Activated CD4-positive, alpha-beta T cell treated with anti-CD3 and anti-CD28 coated beads for 48 hours (primary cell): ENCODE measurements at regions not wholly inside any gene's neighbourhood (a gene's known extent, or its start where the extent isn't known, plus 50 kb on each side); places are given as distances from the start of the nearest gene placed in this dataset.

ENCODE experiments used
- DNase-seq: peaks from one replicate; pipeline ENCODE4 v3.0.0-alpha.2; 2020

GRCh38 chr13:76489274-76489673 lies 396.9 kb downstream of the KCTD12 start:
- DNase-seq, result no peak

- no peak for DNase-seq
Measured at GRCh38 chr13:76481738-76482137, 404.5 kb downstream of the KCTD12 start.

- DNase-seq, result no peak
Measured at GRCh38 chr13:76474966-76475365, 411.2 kb downstream of the KCTD12 start.

GRCh38 chr13:76474356-76474755 lies 411.8 kb downstream of the KCTD12 start:
- DNase-seq, result no peak

- DNase-seq, result peak; percentile 82
Measured at GRCh38 chr13:76473552-76474134, 412.6 kb downstream of the KCTD12 start.

GRCh38 chr13:76472916-76473315 lies 413.3 kb downstream of the KCTD12 start:
- no peak for DNase-seq

- DNase-seq, result no peak
Measured at GRCh38 chr13:76471486-76471885, 414.7 kb downstream of the KCTD12 start.

GRCh38 chr13:76470991-76471390 lies 415.2 kb downstream of the KCTD12 start:
- no peak for DNase-seq

GRCh38 chr13:76466043-76466442 lies 420.2 kb downstream of the KCTD12 start:
- no peak for DNase-seq

- DNase-seq, result no peak
Measured at GRCh38 chr13:76463314-76463713, 422.9 kb downstream of the KCTD12 start.

GRCh38 chr13:76461999-76462398 lies 424.2 kb downstream of the KCTD12 start:
- no peak for DNase-seq

- DNase-seq, result no peak
Measured at GRCh38 chr13:76461484-76461883, 424.7 kb downstream of the KCTD12 start.

- no peak for DNase-seq
Measured at GRCh38 chr13:76459863-76460262, 426.3 kb downstream of the KCTD12 start.

- DNase-seq, result no peak
Measured at GRCh38 chr13:76455960-76456359, 430.2 kb downstream of the KCTD12 start.

- no peak for DNase-seq
Measured at GRCh38 chr13:76454991-76455390, 431.2 kb downstream of the KCTD12 start.

- no peak for DNase-seq
Measured at GRCh38 chr13:76449716-76450115, 436.5 kb downstream of the KCTD12 start.

- no peak for DNase-seq
Measured at GRCh38 chr13:76446191-76446590, 440.0 kb downstream of the KCTD12 start.

- DNase-seq, result no peak
Measured at GRCh38 chr13:76440568-76440967, 445.6 kb downstream of the KCTD12 start.

- no peak for DNase-seq
Measured at GRCh38 chr13:76439546-76439945, 446.7 kb downstream of the KCTD12 start.

GRCh38 chr13:76438050-76438449 lies 448.2 kb downstream of the KCTD12 start:
- DNase-seq, result no peak

GRCh38 chr13:76425935-76426334 lies 460.3 kb downstream of the KCTD12 start:
- no peak for DNase-seq

GRCh38 chr13:76421011-76421410 lies 465.2 kb downstream of the KCTD12 start:
- DNase-seq, result no peak

GRCh38 chr13:76418404-76418803 lies 467.8 kb downstream of the KCTD12 start:
- DNase-seq, result no peak

- no peak for DNase-seq
Measured at GRCh38 chr13:76414320-76414719, 471.9 kb downstream of the KCTD12 start.

GRCh38 chr13:76406243-76406642 lies 480.0 kb downstream of the KCTD12 start:
- no peak for DNase-seq

- DNase-seq, result no peak
Measured at GRCh38 chr13:76398425-76398824, 487.8 kb downstream of the KCTD12 start.
